WTC11 (cell line): ENCODE measurements at regions not wholly inside any gene's neighbourhood (a gene's known extent, or its start where the extent isn't known, plus 50 kb on each side); places are given as distances from the start of the nearest gene placed in this dataset.

Experiments
- ATAC-seq: fragments of 200-7000 bp; cut with Tn5 transposase; 2 replicates; pipeline ENCODE4 v1.10.0; 2021; ENCODE audit warnings: mild to moderate bottlenecking, moderate library complexity
- CTCF ChIA-PET: fragments of 300-600 bp; sonication (Branson Sonifier 250); formaldehyde crosslinking; loops from one replicate; lab custom pipeline; 2021; ENCODE audit warnings: antibody characterized with exemption; lab: Charles Lee
- POLR2A ChIA-PET: fragments of 350-600 bp; sonication (Branson Sonifier 250); formaldehyde crosslinking; loops from one replicate; lab custom pipeline; 2021; ENCODE audit warnings: antibody characterized with exemption; lab: Charles Lee
- DNase-seq: peaks from one replicate; pipeline ENCODE4 v3.0.0; 2021; ENCODE audit warnings: low spot score
- H3K27ac Mint-ChIP-seq: 2 replicates; pipeline ENCODE4 v1.8.0; 2021; ENCODE audit warnings: mixed read lengths
- H3K27me3 Mint-ChIP-seq: 2 replicates; pipeline ENCODE4 v1.8.0; 2021; ENCODE audit warnings: low read depth, mild to moderate bottlenecking, moderate library complexity, mixed read lengths
- H3K36me3 Mint-ChIP-seq: 2 replicates; pipeline ENCODE4 v1.8.0; 2021; ENCODE audit warnings: mixed read lengths
- H3K4me1 Mint-ChIP-seq: 2 replicates; pipeline ENCODE4 v1.8.0; 2022; ENCODE audit warnings: mixed read lengths
- H3K4me3 Mint-ChIP-seq: 2 replicates; pipeline ENCODE4 v1.8.0; 2021; ENCODE audit warnings: mild to moderate bottlenecking, moderate library complexity, mixed read lengths
- H3K9me3 Mint-ChIP-seq: 2 replicates; pipeline ENCODE4 v1.8.0; 2021; ENCODE audit warnings: mixed read lengths
- AFF4 ChIP-seq: sonication (generic); formaldehyde crosslinking; IDR thresholded peaks from 2 replicates; pipeline ENCODE4 v1.8.1; 2023; ENCODE audit warnings: mild to moderate bottlenecking, missing genetic modification reagents, borderline replicate concordance
- ETV6 ChIP-seq: sonication (generic); formaldehyde crosslinking; IDR thresholded peaks from 2 replicates; pipeline ENCODE4 v1.8.1; 2022; ENCODE audit warnings: mild to moderate bottlenecking, missing genetic modification reagents
- NFE2L1 ChIP-seq: sonication (generic); formaldehyde crosslinking; IDR thresholded peaks from 2 replicates; pipeline ENCODE4 v1.8.1; 2023; ENCODE audit warnings: missing genetic modification reagents
- RORB ChIP-seq: fragments of 250-450 bp; sonication (Bioruptor Pico); IDR thresholded peaks from 2 replicates; pipeline ENCODE4 v1.9.0; 2021; ENCODE audit warnings: mild to moderate bottlenecking
- STAT6 ChIP-seq: sonication (generic); formaldehyde crosslinking; conservative IDR thresholded peaks from 2 replicates; pipeline ENCODE4 v1.8.1; 2023; ENCODE audit warnings: mild to moderate bottlenecking, low read depth, missing genetic modification reagents, moderate library complexity
- TCF7 ChIP-seq: sonication (generic); formaldehyde crosslinking; IDR thresholded peaks from 2 replicates; pipeline ENCODE4 v1.8.0; 2022; ENCODE audit warnings: mild to moderate bottlenecking, low read depth, missing genetic modification reagents, moderate library complexity
- ZNF138 ChIP-seq: sonication (generic); formaldehyde crosslinking; conservative IDR thresholded peaks from 2 replicates; pipeline ENCODE4 v1.8.1; 2022; ENCODE audit warnings: mild to moderate bottlenecking, moderate library complexity, missing genetic modification reagents
- ZNF232 ChIP-seq: sonication (generic); formaldehyde crosslinking; IDR thresholded peaks from 2 replicates; pipeline ENCODE4 v1.8.0; 2022; ENCODE audit warnings: mild to moderate bottlenecking, missing genetic modification reagents
- ZNF512 ChIP-seq: sonication (generic); formaldehyde crosslinking; IDR thresholded peaks from 2 replicates; pipeline ENCODE4 v1.8.1; 2022; ENCODE audit warnings: missing genetic modification reagents, borderline replicate concordance

- TF ChIP-seq ZNF138 (no peak), TCF7 (no peak), AFF4 (no peak), ETV6 (no peak)
- TF ChIP-seq, all 79 proteins: peak for 0
These were observed 52.4 kb upstream of the ESRRB start (continued) for GRCh38 chr14:76323331-76324050.

- Mint-ChIP-seq H3K4me1 (peaks cover 13% of the 10 kb centered on the region), H3K27me3 (peaks cover 3% of the 10 kb centered on the region), H3K36me3 (no peaks in the 10 kb centered on the region), H3K27ac (no peak overlapping the region), H3K9me3 (no peaks in the 10 kb centered on the region), H3K4me3 (no peak overlapping the region)
- ChIA-PET CTCF (interaction anchor here (1.3 kb wide), 2 partner anchors 29 to 63 kb away, joined by 3 to 4 read pairs; no protein-coding TSS in a partner anchor), POLR2A (interaction anchor here (0.6 kb wide), 1 partner anchor 96 kb away, joined by 3 read pairs; no protein-coding TSS in a partner anchor)
- no peak for DNase-seq
- no peak for TF ChIP-seq NFE2L1 (CRISPR knock-in tag)
- no peak for TF ChIP-seq STAT6
- TF ChIP-seq ZNF512 (CRISPR knock-in tag): no peak
- TF ChIP-seq RORB (CRISPR knock-in tag): no peak
- TF ChIP-seq ZNF232: no peak
- ATAC-seq: no peak
These were observed 51.8 kb upstream of the ESRRB start for GRCh38 chr14:76324133-76324532.
